ENCODE measurements at regions not wholly inside any gene's neighbourhood (a gene's known extent, or its start where the extent isn't known, plus 50 kb on each side); places are given as distances from the start of the nearest gene placed in this dataset.

- DNase-seq (ENCODE audit: low read depth): no peak
- no peak overlapping the region for H3K4me3 ChIP-seq (ENCODE audit: low read depth, low read length)
- TF ChIP-seq, protein P1, sequence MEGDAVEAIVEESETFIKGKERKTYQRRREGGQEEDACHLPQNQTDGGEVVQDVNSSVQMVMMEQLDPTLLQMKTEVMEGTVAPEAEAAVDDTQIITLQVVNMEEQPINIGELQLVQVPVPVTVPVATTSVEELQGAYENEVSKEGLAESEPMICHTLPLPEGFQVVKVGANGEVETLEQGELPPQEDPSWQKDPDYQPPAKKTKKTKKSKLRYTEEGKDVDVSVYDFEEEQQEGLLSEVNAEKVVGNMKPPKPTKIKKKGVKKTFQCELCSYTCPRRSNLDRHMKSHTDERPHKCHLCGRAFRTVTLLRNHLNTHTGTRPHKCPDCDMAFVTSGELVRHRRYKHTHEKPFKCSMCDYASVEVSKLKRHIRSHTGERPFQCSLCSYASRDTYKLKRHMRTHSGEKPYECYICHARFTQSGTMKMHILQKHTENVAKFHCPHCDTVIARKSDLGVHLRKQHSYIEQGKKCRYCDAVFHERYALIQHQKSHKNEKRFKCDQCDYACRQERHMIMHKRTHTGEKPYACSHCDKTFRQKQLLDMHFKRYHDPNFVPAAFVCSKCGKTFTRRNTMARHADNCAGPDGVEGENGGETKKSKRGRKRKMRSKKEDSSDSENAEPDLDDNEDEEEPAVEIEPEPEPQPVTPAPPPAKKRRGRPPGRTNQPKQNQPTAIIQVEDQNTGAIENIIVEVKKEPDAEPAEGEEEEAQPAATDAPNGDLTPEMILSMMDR (IDR thresholded peaks at IDR 0.05; ENCODE audit: low read depth, low read length, missing control alignments): no peak
Observed at GRCh38 chr3:153268564-153269279, 106.7 kb downstream of the RAP2B start.

GRCh38 chr3:153269730-153270129, 107.7 kb downstream of the RAP2B start:
- H3K4me3 ChIP-seq (ENCODE audit: low read depth, low read length): no peak overlapping the region
- TF ChIP-seq, protein P1 (IDR thresholded peaks at IDR 0.05; ENCODE audit: low read depth, low read length, missing control alignments): no peak
- no peak for DNase-seq (ENCODE audit: low read depth)

DNA sequence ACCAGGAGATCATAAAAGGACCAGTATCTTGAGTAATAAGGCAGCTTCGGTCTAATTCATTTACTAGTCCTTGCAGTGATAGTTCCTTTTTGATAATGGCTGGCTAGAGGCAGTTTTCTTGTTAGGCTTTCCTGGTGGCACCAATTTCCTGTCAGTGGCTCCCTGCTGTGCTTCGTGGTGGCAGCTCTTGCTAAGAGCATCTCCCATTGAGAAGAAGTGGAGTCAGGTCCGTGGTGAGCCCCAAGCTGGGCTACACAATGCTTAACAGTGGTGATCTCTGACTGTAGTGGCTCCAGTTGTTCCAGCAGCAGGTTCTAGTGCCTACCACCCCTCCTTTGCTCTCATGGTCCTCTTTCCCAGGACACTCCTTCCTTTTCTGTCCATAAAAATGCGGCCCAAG, 111.2 kb downstream of the RAP2B start:
- no peak overlapping the region for H3K4me3 ChIP-seq (ENCODE audit: low read depth, low read length)
- TF ChIP-seq, protein P1 (IDR thresholded peaks at IDR 0.05; ENCODE audit: low read depth, low read length, missing control alignments): no peak
- no peak for DNase-seq (ENCODE audit: low read depth)

DNA sequence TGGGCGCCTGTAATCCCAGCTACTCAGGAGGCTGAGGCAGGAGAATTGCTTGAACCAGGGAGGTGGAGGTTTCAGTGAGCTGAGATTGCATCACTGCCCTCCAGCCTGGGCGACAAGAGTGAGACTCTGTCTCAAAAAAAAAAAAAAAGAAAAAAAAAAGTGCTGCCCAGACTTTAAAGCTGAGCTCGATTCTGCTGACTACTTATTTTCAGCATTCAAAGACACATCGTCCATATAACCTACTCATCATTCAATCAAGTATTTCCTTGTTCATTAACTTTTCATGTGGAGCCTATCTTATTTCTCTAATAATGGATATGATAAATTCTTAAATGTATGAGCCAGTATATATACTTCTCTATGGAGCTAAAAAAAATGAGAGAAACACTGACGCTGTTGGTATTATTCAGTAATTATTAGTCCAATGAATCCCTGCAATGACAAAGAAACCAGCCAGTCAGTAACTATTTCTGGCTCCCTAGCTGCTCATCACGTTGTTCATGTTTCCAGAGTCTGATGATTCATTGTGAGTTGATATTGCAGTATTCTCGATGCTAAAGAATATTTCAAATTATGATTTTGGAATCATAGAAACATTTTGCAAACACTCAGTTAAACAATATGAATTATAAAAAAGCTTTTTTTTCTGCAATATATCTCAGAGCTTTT, 111.9 kb downstream of the RAP2B start:
- DNase-seq (ENCODE audit: low read depth): no peak
- H3K4me3 ChIP-seq (ENCODE audit: low read depth, low read length): no peak overlapping the region

DNA sequence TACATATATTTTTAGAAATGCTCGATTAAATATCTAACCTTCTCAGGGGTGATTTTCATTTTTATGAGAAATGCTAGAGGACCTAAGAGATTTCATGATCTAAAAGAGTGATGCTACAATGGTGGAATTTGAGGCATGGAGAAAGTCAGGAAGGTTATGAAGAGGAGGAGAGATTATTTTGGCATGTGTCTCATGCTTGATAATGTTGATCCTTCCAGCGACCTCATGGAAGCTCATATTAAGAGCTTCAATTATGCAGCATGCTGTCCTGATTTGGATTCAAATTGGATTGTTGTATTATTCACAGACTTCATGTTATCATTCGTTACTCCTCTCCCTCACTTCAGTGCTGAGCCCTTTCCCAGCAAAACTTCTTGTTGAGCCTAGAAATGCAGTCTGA, 112.5 kb downstream of the RAP2B start:
- DNase-seq (ENCODE audit: low read depth): no peak
- TF ChIP-seq, protein P1 (IDR thresholded peaks at IDR 0.05; ENCODE audit: low read depth, low read length, missing control alignments): no peak

More for the DNA sequence above, 111.9 kb downstream of the RAP2B start:
- TF ChIP-seq, protein P1 (IDR thresholded peaks at IDR 0.05; ENCODE audit: low read depth, low read length, missing control alignments): no peak

GRCh38 chr3:153275514-153275913, 113.5 kb downstream of the RAP2B start:
- no peak for DNase-seq (ENCODE audit: low read depth)
- TF ChIP-seq, protein P1 (IDR thresholded peaks at IDR 0.05; ENCODE audit: low read depth, low read length, missing control alignments): no peak
- no peak overlapping the region for H3K4me3 ChIP-seq (ENCODE audit: low read depth, low read length)

More for the DNA sequence above, 112.5 kb downstream of the RAP2B start:
- H3K4me3 ChIP-seq (ENCODE audit: low read depth, low read length): no peak overlapping the region
